UCSD-AML1 (cell line): ENCODE measurements at regions not wholly inside any gene's neighbourhood (a gene's known extent, or its start where the extent isn't known, plus 50 kb on each side); places are given as distances from the start of the nearest gene placed in this dataset.
"Not testable (repeated sequence)": the region's sequence is repeated elsewhere in the genome, so short reads cannot be mapped to it uniquely, and the experiment has no call there.

Experiments used
- DNase-seq: peaks from one replicate; lab custom pipeline; 2025; ENCODE audit not compliant: unreplicated experiment; lab: John Stamatoyannopoulos, UW

DNA sequence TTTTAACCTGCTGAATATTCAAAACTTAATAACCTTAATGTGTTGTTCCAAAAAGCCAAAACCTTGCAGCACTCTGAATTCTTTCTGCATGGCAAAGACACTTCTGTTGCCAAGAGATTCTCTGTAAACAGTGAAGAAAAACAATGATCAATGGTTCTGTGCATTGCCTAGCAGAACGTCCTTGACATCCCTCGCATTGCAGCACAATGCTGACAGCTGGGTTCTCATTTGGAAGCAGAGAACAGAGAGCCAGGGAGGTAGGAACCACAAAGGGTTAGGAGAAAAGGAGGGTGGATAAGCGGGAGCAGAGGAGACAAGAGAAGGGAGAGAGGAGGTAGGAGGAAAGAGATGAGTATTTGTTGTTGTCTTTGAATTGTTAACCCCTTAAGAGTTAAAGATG lies 501.1 kb downstream of the NAV3 start:
- DNase-seq = no peak

DNA sequence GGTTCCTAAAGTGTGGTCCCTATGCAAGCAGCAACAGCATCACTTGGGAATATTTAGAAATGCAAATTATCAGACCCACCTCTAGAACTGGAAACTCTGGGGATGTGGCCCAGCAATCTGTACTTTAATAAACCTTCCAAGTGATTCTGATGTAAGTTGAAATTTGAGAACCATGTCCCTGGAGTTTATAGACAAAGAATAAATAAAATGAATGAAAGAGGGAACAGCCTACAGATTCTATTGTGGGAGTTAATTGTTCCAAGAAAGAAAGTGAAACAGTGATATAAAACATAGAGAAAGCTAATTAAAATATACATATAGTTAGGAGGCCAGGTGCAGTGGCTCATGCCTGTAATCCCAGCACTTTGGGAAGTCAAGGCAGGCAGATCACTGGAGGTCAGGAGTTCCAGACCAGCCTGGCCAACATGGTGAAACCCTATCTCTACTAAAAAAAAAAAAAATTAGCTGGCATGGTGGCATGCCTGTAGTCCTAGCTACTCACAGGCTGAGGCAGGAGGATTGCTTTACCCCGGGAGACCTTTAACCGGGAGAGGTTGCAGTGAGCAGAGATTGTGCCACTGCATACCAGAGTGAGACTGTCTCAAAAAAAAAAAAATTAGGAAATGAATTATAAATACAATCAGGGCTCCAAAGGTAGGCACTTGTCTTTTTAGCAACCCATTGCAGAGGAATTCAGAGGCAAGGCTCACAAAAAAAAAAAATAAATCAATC lies 507.5 kb downstream of the NAV3 start:
- DNase-seq = no peak

DNA sequence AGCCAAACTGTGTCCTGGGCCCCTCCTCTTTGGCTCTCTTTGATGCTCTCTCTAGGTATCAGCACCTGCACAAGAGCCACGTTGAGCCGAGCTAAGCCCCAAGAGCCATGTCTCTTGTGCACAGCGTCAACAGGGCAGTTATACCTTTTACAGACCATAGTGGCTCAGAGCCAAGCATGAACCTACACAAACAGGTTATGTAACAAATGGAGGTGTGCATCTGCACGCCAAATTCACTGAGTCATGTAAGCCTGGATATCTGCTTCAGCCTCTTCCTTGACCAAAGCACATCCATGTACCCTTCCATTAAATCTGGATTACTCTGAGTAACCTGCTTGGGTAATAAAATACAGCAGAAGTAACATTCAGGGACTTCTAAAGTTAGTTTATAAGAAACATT lies 509.7 kb downstream of the NAV3 start:
- DNase-seq = no peak

DNA sequence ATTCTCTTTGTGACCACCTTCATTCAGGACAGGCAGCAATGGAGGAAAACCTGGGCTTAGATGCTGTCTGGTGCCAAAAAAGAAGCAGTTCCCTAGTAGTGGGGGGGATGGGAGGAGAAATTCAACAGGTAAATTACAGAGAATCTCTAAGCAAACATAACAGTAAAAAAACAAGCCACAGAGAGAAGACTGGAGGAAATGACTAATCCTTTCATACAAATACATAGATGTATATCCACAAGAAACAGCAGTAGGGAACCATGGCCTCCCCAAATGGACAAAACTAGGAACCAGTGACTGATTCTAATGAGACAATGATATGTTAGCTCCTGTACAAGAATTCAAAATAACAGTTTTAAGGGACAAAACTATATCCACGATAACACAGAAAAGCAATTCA lies 513.0 kb downstream of the NAV3 start:
- no peak for DNase-seq

DNA sequence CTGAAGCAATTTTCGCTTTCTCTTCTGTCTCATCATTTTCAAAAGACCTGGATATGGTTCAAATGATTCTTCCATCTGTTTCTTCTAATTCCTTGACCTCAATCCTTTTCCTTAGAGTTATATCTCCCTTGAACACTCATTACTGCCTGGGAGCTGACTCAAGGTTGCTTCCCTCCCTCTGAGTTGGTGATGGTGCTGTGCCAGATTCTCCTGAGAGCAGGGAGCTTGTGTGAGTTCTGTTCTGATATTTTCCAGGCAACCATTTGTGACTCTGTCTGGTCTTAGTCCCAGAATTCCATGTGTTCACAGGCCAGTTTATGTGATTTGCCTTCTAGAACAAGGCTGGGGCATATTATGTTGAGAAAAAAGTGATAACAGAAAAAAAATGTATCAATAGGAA lies 505.1 kb upstream of the SYT1 start:
- DNase-seq = no peak

DNA sequence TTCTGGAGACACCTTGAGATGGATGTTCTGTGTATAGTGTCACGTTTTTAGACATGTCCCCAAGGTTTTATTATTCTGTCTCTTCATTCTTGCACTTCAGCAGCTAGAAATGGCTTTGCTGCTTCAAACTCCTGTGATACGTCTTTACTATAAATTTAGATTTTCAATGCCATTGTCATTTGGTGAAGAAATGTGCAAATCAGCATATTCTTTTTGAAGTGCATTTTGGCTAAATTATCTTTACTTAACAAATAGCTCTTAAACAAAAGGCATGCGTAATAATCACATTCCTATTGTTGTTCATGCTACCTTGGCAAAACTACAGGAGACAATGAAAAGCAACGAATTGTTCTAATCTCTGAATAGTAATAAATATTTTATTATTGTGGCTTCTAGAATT lies 502.9 kb upstream of the SYT1 start:
- DNase-seq = no peak

DNA sequence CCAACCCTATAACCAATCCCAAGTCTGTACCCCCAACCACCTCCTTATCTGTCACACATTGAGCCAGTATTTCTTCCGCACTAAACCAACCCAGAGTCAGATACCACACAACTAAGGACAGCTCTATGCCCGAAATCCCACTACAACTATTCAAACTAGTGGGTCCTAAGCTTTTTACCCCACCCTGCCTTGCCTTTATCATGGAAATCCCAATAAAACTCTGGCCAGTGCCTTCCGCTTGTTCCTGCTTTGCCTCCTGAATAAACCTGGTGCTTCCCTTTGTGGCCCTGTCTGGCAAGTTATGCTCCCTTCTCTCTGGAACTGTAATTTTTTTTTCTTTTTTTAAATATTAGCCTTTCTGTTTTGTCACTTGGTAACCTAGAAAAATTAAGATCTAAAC lies 493.3 kb upstream of the SYT1 start:
- no peak for DNase-seq

DNA sequence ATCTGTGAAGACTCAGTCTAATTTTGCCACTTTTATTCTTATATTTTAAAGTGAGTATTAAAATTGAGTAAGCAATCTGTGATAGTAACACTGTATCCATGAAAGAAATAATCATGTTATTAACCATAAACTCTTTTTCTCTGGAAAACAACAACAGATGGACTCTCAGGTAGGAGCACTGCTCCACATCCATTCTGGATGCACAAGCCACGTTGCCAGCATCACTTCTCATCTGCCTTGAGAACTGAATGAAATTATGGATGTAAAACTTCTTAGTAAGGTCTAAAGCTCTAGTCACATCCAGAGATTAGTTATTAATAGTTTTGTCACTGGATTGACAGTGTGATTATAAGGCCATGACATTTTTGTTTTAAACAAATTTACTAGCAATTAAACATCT lies 489.1 kb upstream of the SYT1 start:
- DNase-seq = no peak

DNA sequence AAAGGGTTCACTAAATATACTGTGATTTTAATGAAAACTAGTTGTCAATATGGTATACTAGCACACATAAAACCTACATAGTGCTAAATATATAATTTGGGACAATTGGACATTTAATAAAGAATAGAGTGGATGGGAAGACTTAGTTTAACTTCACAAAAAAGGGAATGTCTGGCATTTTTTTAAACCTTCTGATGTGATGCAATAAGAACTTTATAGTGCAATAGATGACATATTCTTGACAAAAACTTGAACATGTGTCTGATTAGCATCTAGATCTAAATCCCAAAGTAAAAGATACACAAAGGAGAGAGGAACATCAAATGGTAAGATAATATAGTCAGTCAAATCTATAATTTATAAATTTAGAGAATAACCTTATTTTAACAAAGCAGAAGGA lies 488.3 kb upstream of the SYT1 start:
- DNase-seq = no peak

DNA sequence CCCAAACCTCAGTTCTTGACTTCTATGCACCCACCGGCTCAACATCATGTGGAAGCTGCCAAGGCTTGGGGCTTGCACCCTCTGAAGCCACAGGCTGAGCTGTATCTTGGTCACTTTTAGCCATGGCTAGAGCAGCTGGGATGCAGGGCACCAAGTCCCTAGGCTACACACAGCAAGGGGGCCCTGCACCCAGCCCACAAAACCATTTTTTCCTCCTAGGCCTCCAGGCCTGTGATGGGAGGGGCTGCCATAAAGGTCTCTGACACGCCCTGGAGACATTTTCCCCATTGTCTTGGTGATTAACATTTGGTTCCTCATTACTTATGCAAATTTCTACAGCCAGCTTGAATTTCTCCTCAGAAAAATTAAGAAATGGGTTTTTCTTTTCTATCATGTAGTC lies 485.5 kb upstream of the SYT1 start:
- DNase-seq = not testable (repeated sequence)

DNA sequence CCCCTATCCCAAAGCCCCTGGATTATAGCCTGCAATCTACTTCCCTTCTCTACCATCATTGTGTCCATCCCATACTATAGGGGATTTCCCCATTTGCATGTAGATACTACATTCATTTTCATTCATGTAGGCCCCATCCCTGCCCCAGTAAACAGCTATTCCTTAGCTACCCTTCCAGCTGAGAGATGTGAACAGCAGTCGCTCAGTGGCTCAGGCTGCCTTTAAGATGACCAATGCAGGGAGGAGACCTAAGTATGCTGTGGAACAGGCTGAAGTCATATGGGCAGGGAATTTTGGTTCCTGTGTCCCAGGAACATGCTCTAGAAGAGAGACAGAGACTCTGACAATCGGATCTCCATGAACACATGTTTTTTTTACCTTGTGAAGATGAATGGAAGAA lies 481.2 kb upstream of the SYT1 start:
- DNase-seq = no peak

DNA sequence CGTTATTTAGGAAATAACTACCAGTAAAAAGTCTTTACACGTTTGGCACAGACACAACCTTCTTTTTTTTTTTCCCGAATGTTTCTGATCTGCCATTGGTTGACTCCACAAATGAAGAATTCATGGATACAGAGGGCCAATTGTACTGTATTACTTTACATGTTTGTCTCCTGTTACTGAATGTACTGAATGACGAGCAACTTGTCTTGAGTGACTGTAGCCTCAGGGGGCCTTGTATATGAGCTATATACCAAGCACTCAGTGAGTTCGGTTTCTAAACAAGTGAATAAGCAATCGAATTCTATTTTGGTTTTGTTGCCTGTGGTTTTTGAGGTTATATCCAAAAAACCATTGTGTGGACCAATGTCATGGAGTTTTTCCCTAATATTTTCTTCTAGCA lies 480.0 kb upstream of the SYT1 start:
- DNase-seq = no peak

DNA sequence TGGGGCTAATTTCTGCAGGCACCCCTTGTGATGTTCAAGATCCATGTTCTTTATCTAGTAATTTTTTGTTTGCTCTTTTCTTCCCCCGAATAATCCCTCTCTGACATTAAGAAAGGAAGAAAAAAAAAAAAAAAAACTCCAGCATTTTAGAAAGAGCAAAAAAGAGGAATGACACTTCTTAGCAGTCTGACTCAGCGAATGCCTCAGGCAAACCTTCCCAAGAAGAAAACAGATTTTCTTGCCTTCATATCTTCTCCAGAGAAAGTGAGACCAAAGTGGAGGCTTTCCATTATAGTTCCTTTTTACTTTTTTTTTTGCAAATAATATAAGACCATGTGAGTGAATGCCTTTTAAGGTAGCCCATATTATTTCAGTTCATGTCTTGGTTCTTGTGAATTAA lies 479.0 kb upstream of the SYT1 start:
- DNase-seq = no peak

DNA sequence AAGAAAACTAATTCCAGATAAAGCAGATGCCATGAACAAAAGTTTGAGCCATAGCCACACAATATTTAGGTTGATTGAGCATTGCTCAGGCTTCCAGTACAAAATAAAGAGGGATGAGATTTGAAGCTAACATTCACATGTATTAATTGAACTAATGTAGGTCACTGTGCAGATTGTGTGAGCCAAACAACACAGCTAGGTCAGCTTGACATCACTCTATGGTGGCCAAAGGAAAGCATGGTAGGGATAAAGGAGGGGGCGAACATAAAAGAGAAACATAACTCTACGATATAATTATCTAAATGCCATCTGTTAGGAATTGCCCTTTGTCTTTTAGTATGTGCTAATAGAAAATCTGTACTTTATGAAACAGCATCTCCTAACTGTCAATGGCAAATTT lies 477.7 kb upstream of the SYT1 start:
- no peak for DNase-seq

DNA sequence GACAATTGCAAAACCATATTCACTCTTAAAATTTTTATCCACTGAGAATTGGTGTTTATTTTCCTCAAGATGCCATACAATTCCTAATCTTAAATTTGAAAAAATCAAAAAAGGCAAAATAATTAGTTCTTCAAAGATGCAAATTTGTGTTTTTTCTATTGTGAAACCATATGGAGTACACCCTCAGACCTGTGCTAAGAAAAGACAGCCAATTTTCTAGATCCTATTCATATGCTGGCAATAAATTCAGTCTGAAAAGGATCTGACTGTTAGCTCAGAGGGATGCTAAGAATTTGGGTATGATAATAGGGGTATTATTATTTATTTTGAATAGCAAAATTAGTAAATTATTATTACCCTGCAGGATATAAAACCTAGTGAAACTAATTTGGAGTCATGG lies 476.9 kb upstream of the SYT1 start:
- no peak for DNase-seq

DNA sequence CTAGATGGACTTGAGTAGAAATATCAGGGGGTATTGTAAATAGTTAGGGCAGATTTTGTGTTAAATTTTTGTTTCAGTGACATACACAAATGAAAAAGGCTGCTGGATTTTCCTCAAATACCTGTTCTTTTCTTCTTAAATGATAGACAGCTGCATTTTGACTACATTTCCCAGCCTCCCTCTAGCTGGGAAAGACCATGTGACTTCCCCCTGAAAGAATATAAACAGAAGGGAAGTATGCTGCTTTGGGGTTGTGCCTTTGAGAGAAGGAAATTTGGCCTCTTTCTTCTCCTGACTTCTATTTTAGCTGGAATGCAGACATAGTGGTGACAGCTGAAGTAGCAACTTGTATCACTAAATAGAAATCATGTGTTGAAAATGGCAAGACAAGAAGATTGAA lies 476.1 kb upstream of the SYT1 start:
- no peak for DNase-seq

DNA sequence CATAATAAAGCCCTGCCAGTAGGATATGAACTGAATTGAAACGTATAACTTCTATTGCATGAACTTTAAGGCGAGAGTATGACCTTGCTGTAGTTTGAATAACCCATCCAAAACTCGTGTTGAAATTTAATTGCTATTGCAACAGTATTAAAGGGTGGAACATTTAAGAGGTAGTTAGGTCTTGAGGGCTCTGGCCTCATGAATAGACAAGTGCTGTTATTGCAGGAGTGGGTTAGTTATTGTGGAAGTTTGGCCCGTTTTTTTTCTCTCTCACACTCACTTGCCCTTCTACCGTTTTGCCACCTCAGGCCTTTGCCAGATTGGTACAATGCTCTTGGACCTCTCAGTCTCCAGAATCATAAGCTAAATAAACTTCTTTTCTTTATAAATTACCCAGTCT lies 473.7 kb upstream of the SYT1 start:
- no peak for DNase-seq

DNA sequence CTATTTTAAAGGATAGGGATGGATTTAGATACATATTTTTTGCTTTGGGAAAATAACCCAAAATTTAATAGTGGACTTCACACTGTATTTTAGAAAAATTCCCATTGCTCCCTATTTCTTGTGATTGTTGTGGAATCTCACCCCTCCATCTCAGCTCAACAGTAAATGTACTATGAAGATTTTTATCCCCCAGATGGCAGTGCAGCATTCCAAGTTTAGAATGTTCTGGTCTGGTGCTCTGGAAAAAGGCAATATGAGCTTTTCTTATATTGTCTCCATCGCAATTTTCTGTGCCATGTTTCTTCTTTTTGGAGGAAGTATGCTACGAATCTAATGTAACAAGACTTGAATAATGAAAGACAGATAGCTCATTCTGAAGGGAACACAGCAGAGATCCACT lies 471.7 kb upstream of the SYT1 start:
- no peak for DNase-seq

DNA sequence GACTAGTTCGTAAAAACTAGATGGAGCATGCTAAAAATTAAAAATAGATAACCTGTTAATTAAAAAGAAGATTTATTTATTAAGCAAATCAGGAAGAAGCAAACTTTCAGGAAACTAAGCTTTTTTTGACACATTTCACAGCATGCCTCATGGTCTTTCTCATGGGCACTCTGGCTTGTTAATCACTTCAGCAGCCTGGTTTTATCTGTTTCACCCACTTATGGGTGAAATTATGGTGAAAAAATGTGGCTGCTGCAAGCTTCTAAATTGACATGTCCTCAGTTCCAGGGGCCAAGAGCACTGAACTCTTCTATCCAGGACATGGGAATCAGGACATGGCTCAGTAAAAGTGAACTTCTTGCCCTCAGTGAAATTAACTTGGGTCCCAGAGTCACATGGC lies 468.6 kb upstream of the SYT1 start:
- DNase-seq = no peak

DNA sequence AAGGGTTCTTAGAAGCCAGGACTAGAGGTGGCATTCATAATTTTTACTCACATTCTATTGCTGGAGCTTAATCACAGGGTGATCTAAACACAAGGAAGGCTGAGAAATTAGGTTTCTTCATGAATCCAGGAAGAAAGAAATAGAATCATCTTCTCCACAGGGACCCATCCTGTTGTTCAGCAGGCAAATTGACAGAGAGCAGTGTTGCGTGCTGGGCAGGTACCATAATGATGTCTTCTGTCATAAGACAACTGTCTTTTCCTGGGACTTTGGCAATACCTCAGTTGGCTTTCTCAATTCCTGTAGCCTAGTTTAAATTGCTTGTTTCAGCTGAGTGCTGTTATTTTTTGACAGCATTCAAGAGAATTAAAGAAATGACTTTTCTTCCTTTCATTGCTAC lies 468.0 kb upstream of the SYT1 start:
- no peak for DNase-seq

DNA sequence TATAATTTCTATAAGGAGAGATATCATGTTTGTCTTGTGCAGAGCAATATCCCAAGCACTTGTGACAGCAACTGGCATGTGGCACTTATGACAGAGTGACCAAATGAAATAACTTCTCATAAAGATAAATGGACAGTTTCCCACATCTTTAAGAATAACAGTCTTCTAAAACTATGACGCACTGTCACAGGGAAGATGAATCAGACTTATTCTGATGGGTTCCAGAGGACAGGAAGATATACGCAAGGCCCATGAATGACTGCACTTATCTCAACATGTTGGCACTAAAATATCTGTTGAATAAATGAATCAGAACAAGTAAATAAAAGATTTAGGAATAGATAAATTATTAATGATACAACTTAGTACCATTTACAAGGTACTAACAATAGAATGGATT lies 465.8 kb upstream of the SYT1 start:
- DNase-seq = no peak

DNA sequence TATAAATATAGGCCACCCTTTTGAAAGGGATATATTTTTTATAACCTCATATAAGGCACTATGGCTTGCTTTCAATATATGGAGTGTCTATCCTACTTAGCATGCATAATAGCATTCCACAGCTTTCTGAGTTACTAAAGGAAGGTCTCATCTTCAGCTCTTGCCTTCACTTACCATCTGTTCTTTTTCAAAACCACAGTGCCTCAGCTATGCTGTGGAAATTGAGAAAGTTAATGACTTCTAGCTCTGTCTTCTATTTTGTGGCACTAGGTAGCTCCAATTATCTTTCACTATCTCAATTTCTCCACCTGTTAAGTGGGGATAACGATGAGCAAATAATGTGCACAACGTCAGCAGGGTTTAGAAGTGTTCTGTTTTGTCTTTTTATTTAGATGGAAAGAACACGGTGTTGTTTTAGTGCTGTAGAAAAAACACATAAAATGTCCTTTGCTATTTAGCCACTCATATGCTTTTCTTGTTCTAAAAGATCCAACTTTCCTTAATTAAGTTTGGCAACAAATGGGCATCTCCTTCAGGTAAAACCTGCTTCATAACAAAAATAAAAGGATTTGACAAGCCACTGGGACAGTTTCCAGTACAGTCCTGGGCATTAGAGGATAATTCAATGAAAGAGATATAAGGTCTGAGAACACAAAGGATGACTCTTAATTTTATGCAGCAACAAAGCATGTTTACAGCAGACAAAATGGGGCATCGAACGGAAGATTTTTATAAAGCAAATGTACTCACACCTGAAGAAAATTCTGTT lies 462.0 kb upstream of the SYT1 start:
- DNase-seq = no peak

DNA sequence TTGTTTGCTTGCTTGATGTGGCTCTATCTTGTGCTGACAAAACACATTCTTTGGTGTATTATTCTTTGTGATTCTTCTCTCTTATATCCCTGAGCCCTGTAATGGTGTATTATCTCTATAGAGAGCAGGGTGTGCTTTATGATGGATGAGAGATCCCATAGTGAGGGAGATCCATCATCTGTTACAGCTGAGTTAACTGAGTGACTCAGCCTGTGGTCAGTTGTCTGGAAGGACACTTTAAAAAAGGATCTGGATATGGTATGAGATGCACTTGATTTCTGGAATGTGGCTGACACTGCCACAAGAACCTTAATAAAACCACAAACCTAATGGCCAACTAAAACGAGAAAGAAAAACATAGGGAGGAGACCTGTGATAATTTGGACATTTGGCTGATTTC lies 461.4 kb upstream of the SYT1 start:
- DNase-seq = no peak
